ENCODE measurements at regions not wholly inside any gene's neighbourhood (a gene's known extent, or its start where the extent isn't known, plus 50 kb on each side); places are given as distances from the start of the nearest gene placed in this dataset.

DNA sequence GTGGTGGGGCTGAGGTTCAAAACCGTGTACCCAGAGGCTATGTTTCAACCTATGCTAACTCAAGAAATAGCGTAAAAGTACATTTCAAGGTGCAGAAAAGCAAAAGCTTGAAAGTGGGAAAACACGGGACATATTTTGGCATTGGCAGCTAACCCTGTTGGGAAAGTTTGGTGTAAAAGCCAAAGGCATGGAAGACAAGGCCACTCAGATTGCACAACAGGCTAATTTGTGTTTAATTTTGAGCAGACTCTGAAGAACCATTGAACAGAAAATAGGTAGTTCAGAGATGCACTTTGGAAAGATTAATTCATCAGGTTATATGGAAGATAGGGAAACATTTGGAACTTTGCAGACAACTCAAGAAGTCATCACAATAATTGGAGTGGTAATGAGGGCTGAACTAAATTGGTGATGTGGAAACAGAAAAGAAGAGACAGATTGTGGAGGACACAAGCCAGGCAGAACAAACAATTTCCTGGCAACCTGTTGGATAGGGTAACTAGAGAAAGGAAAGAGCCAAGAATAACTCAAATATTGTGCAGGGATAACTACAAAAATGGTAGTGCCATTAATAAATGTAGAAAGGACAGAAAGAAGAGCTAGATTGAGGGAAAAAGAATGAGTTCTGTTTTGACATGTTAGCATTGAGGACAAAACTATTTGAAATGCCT, 140.5 kb upstream of the PGR start:
- intact Hi-C loops (cut with micrococcal nuclease), result no loop called here
- no peak overlapping the region for H3K27ac Mint-ChIP-seq
- H3K9me3 ChIP-seq (ENCODE audit: control insufficient read depth in 1 of 2, low read length in 2 of 2), result peaks cover 0 to 4% of the 10 kb centered on the region in 2 donors
- peaks cover 2 to 10% (median 6%) of the 10 kb centered on the region in 8 donors for H3K9me3 Mint-ChIP-seq
- no peaks in the 10 kb centered on the region for H3K36me3 ChIP-seq (ENCODE audit: insufficient read depth, low read length)
- no peak overlapping the region for H3K27ac ChIP-seq (ENCODE audit: low read depth, low read length)
- no peaks in the 10 kb centered on the region for H3K27me3 Mint-ChIP-seq
- H3K4me1 Mint-ChIP-seq, result no peaks in the 10 kb centered on the region
- POLR2A ChIA-PET (ENCODE audit: partially characterized antibody), result no interaction called here
- CTCF ChIA-PET (ENCODE audit: partially characterized antibody), result no interaction called here
- H3K36me3 Mint-ChIP-seq, result no peaks in the 10 kb centered on the region
- no peak for DNase-seq
- H3K4me3 ChIP-seq (ENCODE audit: low read length in 2 of 2), result no peak overlapping the region
- no peak overlapping the region for H3K4me3 Mint-ChIP-seq
- H3K4me1 ChIP-seq (ENCODE audit: insufficient read depth, low read length), result no peaks in the 10 kb centered on the region
- H3K27me3 ChIP-seq (ENCODE audit: insufficient read depth, low read length), result no peaks in the 10 kb centered on the region

DNA sequence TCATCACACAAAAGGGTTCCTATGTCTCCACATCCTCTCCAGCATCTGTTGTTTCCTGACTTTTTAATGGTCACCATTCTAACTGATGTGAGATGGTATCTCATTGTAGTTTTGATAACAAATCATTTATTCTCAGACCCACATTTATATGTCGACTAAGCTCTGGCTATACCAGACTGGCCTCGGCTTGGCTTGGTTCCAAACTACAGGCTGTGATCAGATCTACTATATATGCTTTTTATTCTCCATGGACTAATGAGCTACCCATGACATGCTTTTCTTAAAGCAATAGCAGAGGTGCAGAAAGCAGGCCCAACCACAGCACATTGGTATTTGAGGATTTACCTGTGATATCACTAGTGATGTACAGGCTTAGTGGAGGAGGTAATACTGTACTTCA, 139.8 kb upstream of the PGR start:
- no peak overlapping the region for H3K27ac Mint-ChIP-seq
- H3K36me3 Mint-ChIP-seq, result no peaks in the 10 kb centered on the region
- H3K9me3 Mint-ChIP-seq, result peaks cover 2 to 17% (median 6%) of the 10 kb centered on the region in 8 donors
- ChIA-PET POLR2A (ENCODE audit: partially characterized antibody) (no interaction called here), CTCF (ENCODE audit: partially characterized antibody) (no interaction called here)
- H3K27me3 Mint-ChIP-seq, result no peaks in the 10 kb centered on the region
- no peaks in the 10 kb centered on the region for H3K36me3 ChIP-seq (ENCODE audit: insufficient read depth, low read length)
- no peak for DNase-seq
- H3K9me3 ChIP-seq (ENCODE audit: control insufficient read depth in 1 of 2, low read length in 2 of 2), result peaks cover 0 to 4% of the 10 kb centered on the region in 2 donors
- no peaks in the 10 kb centered on the region for H3K4me1 Mint-ChIP-seq
- no peak overlapping the region for H3K4me3 Mint-ChIP-seq
- H3K27me3 ChIP-seq (ENCODE audit: insufficient read depth, low read length), result no peaks in the 10 kb centered on the region
- H3K27ac ChIP-seq (ENCODE audit: low read depth, low read length), result no peak overlapping the region
- H3K4me3 ChIP-seq (ENCODE audit: low read length in 2 of 2), result no peak overlapping the region
- intact Hi-C loops (cut with micrococcal nuclease), result no loop called here
- no peaks in the 10 kb centered on the region for H3K4me1 ChIP-seq (ENCODE audit: insufficient read depth, low read length)

DNA sequence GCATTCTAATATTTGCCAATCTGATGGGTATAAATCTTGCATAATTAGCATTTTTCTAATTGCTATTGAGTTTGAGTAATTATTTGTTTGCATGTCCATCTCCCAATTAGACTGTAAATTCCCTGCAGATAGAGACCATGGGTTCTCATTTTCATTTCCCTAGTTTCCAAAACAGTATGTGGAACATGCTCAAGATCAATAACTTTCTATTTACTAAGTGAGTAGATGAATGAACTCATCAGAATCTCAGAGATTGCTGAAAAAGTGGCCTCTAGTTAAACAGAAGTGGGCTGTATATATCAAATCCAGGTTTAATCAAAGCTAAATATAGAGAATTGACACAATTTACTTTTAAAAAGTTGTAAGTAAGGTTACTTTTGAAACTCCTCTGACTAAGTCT, 138.0 kb upstream of the PGR start:
- intact Hi-C loops (cut with micrococcal nuclease), result no loop called here
- Histone ChIP-seq H3K9me3 (ENCODE audit: control insufficient read depth in 1 of 2, low read length in 2 of 2) (peaks cover 0 to 4% of the 10 kb centered on the region in 2 donors), H3K36me3 (ENCODE audit: insufficient read depth, low read length) (no peaks in the 10 kb centered on the region), H3K27ac (ENCODE audit: low read depth, low read length) (no peak overlapping the region), H3K4me1 (ENCODE audit: insufficient read depth, low read length) (no peaks in the 10 kb centered on the region), H3K4me3 (ENCODE audit: low read length in 2 of 2) (no peak overlapping the region), H3K27me3 (ENCODE audit: insufficient read depth, low read length) (no peaks in the 10 kb centered on the region)
- no peak for DNase-seq
- H3K36me3 Mint-ChIP-seq, result no peaks in the 10 kb centered on the region
- POLR2A ChIA-PET (ENCODE audit: partially characterized antibody), result no interaction called here
- H3K27me3 Mint-ChIP-seq, result no peaks in the 10 kb centered on the region
- CTCF ChIA-PET (ENCODE audit: partially characterized antibody), result no interaction called here
- H3K27ac Mint-ChIP-seq, result no peak overlapping the region
- peaks cover 2 to 10% (median 6%) of the 10 kb centered on the region in 8 donors for H3K9me3 Mint-ChIP-seq
- H3K4me3 Mint-ChIP-seq, result no peak overlapping the region
- no peaks in the 10 kb centered on the region for H3K4me1 Mint-ChIP-seq

DNA sequence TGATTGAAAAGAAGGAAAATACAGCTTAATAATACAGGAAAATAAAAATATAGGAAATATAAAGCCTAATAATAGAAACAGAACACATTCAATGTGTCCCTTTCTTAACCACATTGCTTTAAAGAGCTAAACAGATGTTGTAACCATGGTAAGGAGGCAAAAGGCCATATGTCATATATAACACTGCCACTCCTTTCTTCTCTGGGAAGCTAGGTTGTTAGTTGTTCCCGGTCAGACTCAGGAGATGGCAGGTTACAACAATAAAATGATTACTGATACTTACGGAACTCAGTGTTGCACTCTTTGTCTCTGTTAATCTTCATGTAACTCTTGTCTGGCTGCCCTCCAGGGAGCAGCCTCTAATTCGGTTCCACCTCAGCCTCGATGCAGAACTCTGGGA, 134.7 kb upstream of the PGR start:
- intact Hi-C loops (cut with micrococcal nuclease), result no loop called here
- H3K9me3 Mint-ChIP-seq, result peaks cover 0 to 10% (median 1%) of the 10 kb centered on the region in 8 donors

DNA sequence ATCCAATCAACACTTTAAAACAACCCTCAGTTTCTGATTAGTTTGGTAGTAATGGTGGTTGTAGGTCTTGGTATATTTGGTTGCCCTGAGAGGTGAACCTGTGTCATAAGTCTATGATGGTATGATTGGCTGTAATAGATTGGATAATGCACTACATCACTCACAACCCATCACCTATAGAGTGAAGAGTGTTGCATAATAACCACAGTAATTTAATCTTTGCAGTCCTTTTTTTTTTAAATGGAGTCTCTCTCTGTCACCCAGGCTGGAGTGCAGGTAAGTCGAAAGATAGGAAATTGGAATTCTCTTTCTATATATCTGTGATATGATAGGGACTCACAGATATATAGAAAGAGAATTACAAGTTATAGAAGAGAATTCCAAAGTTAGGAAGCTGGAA, 133.4 kb upstream of the PGR start:
- no peaks in the 10 kb centered on the region for H3K4me1 ChIP-seq (ENCODE audit: insufficient read depth, low read length)
- Mint-ChIP-seq H3K27me3 (no peaks in the 10 kb centered on the region), H3K4me3 (no peak overlapping the region), H3K27ac (no peak overlapping the region), H3K4me1 (no peaks in the 10 kb centered on the region), H3K36me3 (no peaks in the 10 kb centered on the region), H3K9me3 (peaks cover 0 to 13% (median under 1%) of the 10 kb centered on the region in 8 donors)
- no peak for DNase-seq
- H3K9me3 ChIP-seq (ENCODE audit: control insufficient read depth in 1 of 2, low read length in 2 of 2), result no peaks in the 10 kb centered on the region
- intact Hi-C loops (cut with micrococcal nuclease), result no loop called here
- H3K36me3 ChIP-seq (ENCODE audit: insufficient read depth, low read length), result no peaks in the 10 kb centered on the region
- no peak overlapping the region for H3K27ac ChIP-seq (ENCODE audit: low read depth, low read length)
- no peaks in the 10 kb centered on the region for H3K27me3 ChIP-seq (ENCODE audit: insufficient read depth, low read length)
- CTCF ChIA-PET (ENCODE audit: partially characterized antibody), result no interaction called here
- POLR2A ChIA-PET (ENCODE audit: partially characterized antibody), result no interaction called here
- no peak overlapping the region for H3K4me3 ChIP-seq (ENCODE audit: low read length in 2 of 2)

More for the DNA sequence above, 134.7 kb upstream of the PGR start:
- Mint-ChIP-seq H3K27ac (no peak overlapping the region), H3K4me1 (no peaks in the 10 kb centered on the region), H3K4me3 (no peak overlapping the region), H3K27me3 (no peaks in the 10 kb centered on the region), H3K36me3 (no peaks in the 10 kb centered on the region)
- ChIA-PET CTCF (ENCODE audit: partially characterized antibody) (no interaction called here), POLR2A (ENCODE audit: partially characterized antibody) (no interaction called here)
- H3K4me1 ChIP-seq (ENCODE audit: insufficient read depth, low read length), result no peaks in the 10 kb centered on the region
- no peak for DNase-seq
- no peak overlapping the region for H3K4me3 ChIP-seq (ENCODE audit: low read length in 2 of 2)
- no peaks in the 10 kb centered on the region for H3K9me3 ChIP-seq (ENCODE audit: control insufficient read depth in 1 of 2, low read length in 2 of 2)
- no peaks in the 10 kb centered on the region for H3K36me3 ChIP-seq (ENCODE audit: insufficient read depth, low read length)
- no peaks in the 10 kb centered on the region for H3K27me3 ChIP-seq (ENCODE audit: insufficient read depth, low read length)
- no peak overlapping the region for H3K27ac ChIP-seq (ENCODE audit: low read depth, low read length)

DNA sequence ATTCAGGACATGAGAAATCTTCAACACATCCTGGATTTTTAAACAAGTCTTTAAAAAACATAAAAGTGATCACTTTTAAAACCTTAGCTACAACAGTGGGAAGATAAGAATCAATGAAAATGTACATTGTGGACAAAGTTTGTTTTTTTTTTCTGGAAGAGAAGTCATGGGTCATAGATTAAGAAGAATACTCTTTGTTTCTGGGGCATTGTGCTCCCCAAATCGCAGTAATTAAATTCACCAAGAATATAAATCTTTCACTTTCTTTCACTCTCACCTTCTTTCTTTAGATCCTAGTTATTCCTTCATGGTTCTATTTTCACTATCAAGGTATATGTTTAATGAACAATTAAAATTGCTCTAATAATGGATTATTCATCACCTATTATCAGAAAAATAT, 132.6 kb upstream of the PGR start:
- Mint-ChIP-seq H3K36me3 (no peaks in the 10 kb centered on the region), H3K27ac (no peak overlapping the region), H3K4me1 (no peaks in the 10 kb centered on the region), H3K4me3 (no peak overlapping the region), H3K27me3 (no peaks in the 10 kb centered on the region), H3K9me3 (peaks cover 0 to 13% (median 3%) of the 10 kb centered on the region in 8 donors)
- no peaks in the 10 kb centered on the region for H3K36me3 ChIP-seq (ENCODE audit: insufficient read depth, low read length)
- H3K9me3 ChIP-seq (ENCODE audit: control insufficient read depth in 1 of 2, low read length in 2 of 2), result no peaks in the 10 kb centered on the region
- no peak for DNase-seq
- ChIA-PET CTCF (ENCODE audit: partially characterized antibody) (no interaction called here), POLR2A (ENCODE audit: partially characterized antibody) (no interaction called here)
- no peaks in the 10 kb centered on the region for H3K27me3 ChIP-seq (ENCODE audit: insufficient read depth, low read length)
- H3K4me1 ChIP-seq (ENCODE audit: insufficient read depth, low read length), result no peaks in the 10 kb centered on the region
- H3K4me3 ChIP-seq (ENCODE audit: low read length in 2 of 2), result no peak overlapping the region
- no peak overlapping the region for H3K27ac ChIP-seq (ENCODE audit: low read depth, low read length)
- intact Hi-C loops (cut with micrococcal nuclease), result no loop called here

DNA sequence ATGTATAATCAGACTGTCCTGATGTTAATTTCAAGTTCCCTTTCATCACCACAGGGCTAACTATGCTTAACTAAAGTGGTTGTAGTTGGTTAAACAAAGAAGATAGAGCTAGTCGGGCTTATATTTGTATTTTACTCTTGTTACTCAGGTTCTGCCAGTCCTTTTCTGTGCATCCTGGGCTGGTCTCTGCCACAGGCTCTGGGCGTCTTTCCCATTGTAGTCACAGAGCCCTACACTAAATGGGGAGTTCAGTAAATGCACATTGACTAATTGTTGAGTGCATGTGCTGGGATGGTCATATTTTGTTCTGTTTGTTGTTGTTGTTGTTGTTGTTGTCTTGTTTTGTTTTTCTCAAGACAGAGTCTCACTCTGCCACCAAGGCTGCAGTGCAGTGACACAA, 125.4 kb upstream of the PGR start:
- CTCF ChIA-PET (ENCODE audit: partially characterized antibody), result no interaction called here
- H3K4me3 Mint-ChIP-seq, result no peak overlapping the region
- H3K27me3 Mint-ChIP-seq, result no peaks in the 10 kb centered on the region
- Histone ChIP-seq H3K9me3 (ENCODE audit: control insufficient read depth in 1 of 2, low read length in 2 of 2) (no peaks in the 10 kb centered on the region), H3K4me1 (ENCODE audit: insufficient read depth, low read length) (no peaks in the 10 kb centered on the region), H3K4me3 (ENCODE audit: low read length in 2 of 2) (no peak overlapping the region), H3K27me3 (ENCODE audit: insufficient read depth, low read length) (no peaks in the 10 kb centered on the region), H3K27ac (ENCODE audit: low read depth, low read length) (no peak overlapping the region), H3K36me3 (ENCODE audit: insufficient read depth, low read length) (no peaks in the 10 kb centered on the region)
- no peaks in the 10 kb centered on the region for H3K36me3 Mint-ChIP-seq
- H3K27ac Mint-ChIP-seq, result no peak overlapping the region
- H3K9me3 Mint-ChIP-seq, result peaks cover 0 to 11% (median 3%) of the 10 kb centered on the region in 8 donors
- no peaks in the 10 kb centered on the region for H3K4me1 Mint-ChIP-seq
- intact Hi-C loops (cut with micrococcal nuclease), result no loop called here
- no peak for DNase-seq
- POLR2A ChIA-PET (ENCODE audit: partially characterized antibody), result no interaction called here

DNA sequence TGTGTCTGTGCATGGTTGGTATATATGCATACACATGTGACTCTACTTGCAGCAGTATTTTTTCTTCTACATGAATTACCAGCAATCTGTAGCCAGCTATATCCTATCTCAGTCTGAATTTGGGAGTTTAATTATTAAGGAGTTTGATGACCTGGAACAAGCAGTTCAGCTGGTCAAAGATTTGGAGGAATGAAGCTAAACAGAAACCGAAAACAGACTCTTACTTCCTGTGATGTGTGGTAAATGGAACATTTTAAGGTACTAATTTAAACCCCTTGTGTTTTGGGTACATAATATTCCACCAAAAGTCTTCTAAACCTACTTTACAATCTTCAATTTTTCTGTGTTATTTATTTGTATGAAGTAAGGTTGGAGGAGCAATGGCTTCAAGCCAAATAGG, 124.4 kb upstream of the PGR start:
- H3K4me1 Mint-ChIP-seq, result no peaks in the 10 kb centered on the region
- H3K27me3 Mint-ChIP-seq, result no peaks in the 10 kb centered on the region
- intact Hi-C loops (cut with micrococcal nuclease), result no loop called here
- H3K27ac Mint-ChIP-seq, result no peak overlapping the region
- H3K4me3 Mint-ChIP-seq, result no peak overlapping the region
- Histone ChIP-seq H3K4me3 (ENCODE audit: low read length in 2 of 2) (no peak overlapping the region), H3K27ac (ENCODE audit: low read depth, low read length) (no peak overlapping the region), H3K36me3 (ENCODE audit: insufficient read depth, low read length) (no peaks in the 10 kb centered on the region), H3K9me3 (ENCODE audit: control insufficient read depth in 1 of 2, low read length in 2 of 2) (no peaks in the 10 kb centered on the region), H3K27me3 (ENCODE audit: insufficient read depth, low read length) (no peaks in the 10 kb centered on the region), H3K4me1 (ENCODE audit: insufficient read depth, low read length) (no peaks in the 10 kb centered on the region)
- ChIA-PET POLR2A (ENCODE audit: partially characterized antibody) (no interaction called here), CTCF (ENCODE audit: partially characterized antibody) (no interaction called here)
- no peaks in the 10 kb centered on the region for H3K36me3 Mint-ChIP-seq
- no peak for DNase-seq
- H3K9me3 Mint-ChIP-seq, result peaks cover 0 to 11% (median 3%) of the 10 kb centered on the region in 8 donors
